Muscle of leg (tissue), 3 donors: ENCODE measurements at regions not wholly inside any gene's neighbourhood (a gene's known extent, or its start where the extent isn't known, plus 50 kb on each side); places are given as distances from the start of the nearest gene placed in this dataset.

Experiments
- DNase-seq: peaks from one replicate; pipeline ENCODE4 v3.0.0; 2013
- H3K27ac ChIP-seq: one replicate; pipeline ENCODE4 v1.5.1; 2013; ENCODE audit warnings: mild to moderate bottlenecking, low read length, control low read depth
- H3K27me3 ChIP-seq: one replicate; pipeline ENCODE4 v1.6.1; 2013; ENCODE audit warnings: low read length; ENCODE audit not compliant: control insufficient read depth, insufficient read depth
- H3K36me3 ChIP-seq: one replicate; pipeline ENCODE4 v1.6.1; 2013; ENCODE audit warnings: low read length; ENCODE audit not compliant: control insufficient read depth, insufficient read depth
- H3K4me1 ChIP-seq: one replicate; pipeline ENCODE4 v1.6.1; 2013; ENCODE audit warnings: low read length; ENCODE audit not compliant: control insufficient read depth, insufficient read depth
- H3K4me3 ChIP-seq: one replicate; pipeline ENCODE4 v1.5.1; 2013; ENCODE audit warnings: low read length, control low read depth
- H3K9me3 ChIP-seq: replicated peaks from 2 replicates; pipeline ENCODE4 v1.6.1; 2013; ENCODE audit warnings: low read depth, low read length; ENCODE audit not compliant: control insufficient read depth
- WGBS: methylation state at CpG from one replicate; pipeline ENCODE4 v1.1.5; 2013; ENCODE audit warnings: missing lambda C conversion rate; ENCODE audit not compliant: insufficient coverage; 5-methylcytosine and 5-hydroxymethylcytosine counted together

DNA sequence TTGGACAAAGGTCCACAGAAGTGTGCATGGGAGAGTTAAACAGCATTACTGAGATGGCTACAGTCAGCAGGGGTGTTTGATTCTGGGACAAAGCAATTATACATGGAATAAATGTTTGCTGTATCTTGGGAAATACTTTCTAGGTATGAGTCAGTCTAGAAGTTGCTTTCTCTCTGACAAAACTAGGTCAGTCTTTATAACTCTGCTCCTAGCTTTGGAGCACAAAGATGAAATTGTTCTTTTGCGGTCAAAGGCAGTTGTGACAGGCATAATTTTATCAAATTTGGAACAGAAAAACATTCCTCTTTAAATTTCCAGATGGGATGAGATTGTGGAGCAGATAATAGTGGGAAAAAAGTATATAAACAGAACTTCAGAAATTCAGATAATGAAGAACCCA, 1045.4 kb upstream of the MIR17HG start:
- Histone ChIP-seq H3K9me3 (no peaks in the 10 kb centered on the region), H3K4me1 (no peaks in the 10 kb centered on the region), H3K27me3 (no peaks in the 10 kb centered on the region), H3K27ac (no peak overlapping the region), H3K4me3 (no peak overlapping the region), H3K36me3 (no peaks in the 10 kb centered on the region)
- no CpG with 5 or more reads among the region's 1 CpG for WGBS
- no peak for DNase-seq

DNA sequence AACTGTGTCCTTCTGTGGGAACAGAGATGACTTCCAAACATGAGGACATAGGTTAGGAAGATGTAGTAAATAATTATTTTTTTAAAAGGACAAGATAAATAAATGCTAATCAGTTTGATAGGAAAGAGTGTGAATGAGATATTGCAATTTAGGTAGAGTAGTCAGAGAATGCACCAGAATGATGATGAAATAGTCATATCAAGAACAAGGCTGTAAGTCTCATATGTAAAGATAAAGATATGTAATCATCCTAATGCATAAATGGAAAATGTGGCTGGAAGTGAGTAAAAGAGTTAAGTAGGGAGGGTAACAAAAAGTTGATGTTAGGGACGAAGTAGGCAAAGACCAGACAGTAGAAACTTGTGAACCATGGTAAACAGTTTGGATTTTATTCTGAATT, 1041.7 kb upstream of the MIR17HG start:
- H3K36me3 ChIP-seq = no peaks in the 10 kb centered on the region
- WGBS = 100% methylated on average over 1 of the region's 1 CpG

DNA sequence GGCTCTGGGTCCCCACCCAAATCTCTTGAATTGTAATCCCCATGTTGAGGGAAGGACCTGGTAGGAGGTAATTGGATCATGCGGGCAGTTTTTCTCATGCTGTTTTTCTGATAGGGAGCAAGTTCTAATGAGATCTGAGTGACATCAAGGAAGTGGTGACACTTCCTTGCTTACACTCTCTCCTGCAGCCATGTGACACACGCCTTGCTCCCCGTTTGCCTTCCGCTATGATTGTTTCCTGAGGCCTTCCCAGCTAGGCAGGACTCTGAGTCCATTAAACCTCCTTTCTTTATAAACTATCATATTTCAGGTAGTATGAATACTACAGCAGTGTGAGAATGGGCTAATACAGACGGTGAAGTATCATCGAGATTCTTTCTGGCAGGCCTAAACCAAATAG, 1040.4 kb upstream of the MIR17HG start:
- Histone ChIP-seq H3K36me3 (no peaks in the 10 kb centered on the region), H3K27me3 (no peaks in the 10 kb centered on the region), H3K27ac (no peak overlapping the region), H3K4me1 (no peaks in the 10 kb centered on the region), H3K9me3 (no peaks in the 10 kb centered on the region), H3K4me3 (no peak overlapping the region)
- DNase-seq = no peak
- no CpG with 5 or more reads among the region's 6 CpGs for WGBS

More for the DNA sequence above, 1041.7 kb upstream of the MIR17HG start:
- H3K4me1 ChIP-seq = no peaks in the 10 kb centered on the region
- no peak for DNase-seq
- H3K4me3 ChIP-seq = no peak overlapping the region
- no peaks in the 10 kb centered on the region for H3K9me3 ChIP-seq
- no peak overlapping the region for H3K27ac ChIP-seq
- no peaks in the 10 kb centered on the region for H3K27me3 ChIP-seq

DNA sequence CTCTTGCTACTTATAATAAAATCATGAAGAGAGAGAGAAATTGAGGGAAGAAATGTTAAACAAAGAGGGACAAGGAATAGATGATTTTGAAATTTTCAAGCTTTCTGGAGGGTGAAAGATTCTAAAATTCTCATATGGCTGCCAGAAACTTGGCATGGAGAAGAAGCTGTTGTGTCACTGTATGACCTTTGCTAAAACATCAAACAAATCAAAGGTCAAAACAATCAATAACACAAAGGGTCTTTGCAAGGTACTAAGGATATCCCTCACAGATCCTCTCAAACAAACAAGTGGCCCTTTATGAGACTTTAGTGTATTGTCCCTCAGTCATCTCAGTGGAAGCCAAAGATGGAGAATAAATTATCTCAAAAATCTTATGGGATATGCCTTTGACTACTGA, 1039.2 kb upstream of the MIR17HG start:
- no peaks in the 10 kb centered on the region for H3K4me1 ChIP-seq
- H3K27me3 ChIP-seq = no peaks in the 10 kb centered on the region
- no peak overlapping the region for H3K4me3 ChIP-seq
- H3K27ac ChIP-seq = no peak overlapping the region
- H3K9me3 ChIP-seq = no peaks in the 10 kb centered on the region
- DNase-seq = no peak
- H3K36me3 ChIP-seq = no peaks in the 10 kb centered on the region

DNA sequence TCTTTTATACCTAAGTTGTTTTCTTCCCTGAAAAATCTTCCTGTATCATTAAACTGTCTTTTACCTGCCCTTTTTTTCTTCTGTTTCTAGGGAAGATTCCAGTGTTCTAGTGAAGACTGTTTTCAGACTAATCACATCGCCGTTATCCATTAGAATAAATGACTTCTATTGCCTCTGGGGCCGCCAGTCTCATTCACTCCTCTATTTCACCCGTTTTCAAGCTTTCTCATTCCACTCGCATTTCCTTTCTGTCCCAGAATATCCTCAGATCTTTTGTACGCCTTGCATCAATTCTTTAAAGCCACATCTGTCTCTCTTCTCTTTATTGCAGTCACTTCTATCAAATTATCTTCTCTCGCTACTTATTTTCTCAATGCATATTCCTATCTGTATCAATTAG, 1035.6 kb upstream of the MIR17HG start:
- 80% methylated on average over 6 of the region's 7 CpGs for WGBS
- H3K4me1 ChIP-seq = no peaks in the 10 kb centered on the region
- no peaks in the 10 kb centered on the region for H3K9me3 ChIP-seq
- no peaks in the 10 kb centered on the region for H3K36me3 ChIP-seq
- no peak overlapping the region for H3K27ac ChIP-seq
- no peak for DNase-seq
- H3K27me3 ChIP-seq = no peaks in the 10 kb centered on the region
- no peak overlapping the region for H3K4me3 ChIP-seq

DNA sequence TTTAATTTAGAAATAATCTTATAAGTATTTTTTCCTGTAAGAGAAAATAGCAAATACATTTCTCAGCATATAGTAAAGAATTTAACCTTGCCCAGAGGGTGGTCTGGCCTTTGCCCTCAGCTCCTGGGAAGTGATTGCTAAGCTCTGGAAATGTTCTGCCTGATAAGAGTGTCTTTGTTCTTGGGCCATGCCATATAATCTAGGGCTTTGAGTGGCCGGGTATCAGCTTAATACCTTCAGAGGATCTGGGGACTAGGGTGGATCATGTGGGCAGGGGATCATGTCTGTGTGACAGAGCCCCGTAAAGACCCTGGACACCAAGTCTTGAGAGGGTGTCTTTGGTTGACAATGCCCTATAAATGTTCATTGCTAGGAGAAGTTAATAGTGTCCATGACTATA, 1032.4 kb upstream of the MIR17HG start:
- Histone ChIP-seq H3K36me3 (no peaks in the 10 kb centered on the region), H3K27me3 (no peaks in the 10 kb centered on the region), H3K27ac (no peak overlapping the region), H3K4me3 (no peak overlapping the region), H3K4me1 (no peaks in the 10 kb centered on the region), H3K9me3 (no peaks in the 10 kb centered on the region)
- 24% methylated on average over 2 of the region's 2 CpGs for WGBS
- no peak for DNase-seq

DNA sequence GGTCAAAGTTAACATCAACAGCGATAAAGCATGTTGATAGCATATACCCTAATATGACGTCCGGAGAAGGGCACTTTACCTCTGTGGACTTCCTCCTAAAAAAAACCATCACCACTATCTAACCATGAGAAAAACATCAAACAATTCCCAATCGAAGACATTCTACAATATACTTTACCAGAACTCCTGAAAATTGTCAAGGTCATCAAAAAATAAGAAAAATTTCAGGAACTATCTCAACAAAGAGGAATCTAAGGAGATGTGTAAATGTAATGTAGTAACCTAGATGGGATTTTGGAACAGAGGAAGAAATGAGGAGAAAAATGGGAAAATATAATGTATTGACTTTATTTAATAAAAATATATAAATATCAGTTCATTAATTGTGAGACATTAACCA, 1026.8 kb upstream of the MIR17HG start:
- H3K27ac ChIP-seq = no peak overlapping the region
- H3K4me1 ChIP-seq = no peaks in the 10 kb centered on the region
- H3K36me3 ChIP-seq = no peaks in the 10 kb centered on the region
- H3K4me3 ChIP-seq = no peak overlapping the region
- DNase-seq = no peak
- no peaks in the 10 kb centered on the region for H3K27me3 ChIP-seq
- no CpG with 5 or more reads among the region's 4 CpGs for WGBS
- H3K9me3 ChIP-seq = no peaks in the 10 kb centered on the region

DNA sequence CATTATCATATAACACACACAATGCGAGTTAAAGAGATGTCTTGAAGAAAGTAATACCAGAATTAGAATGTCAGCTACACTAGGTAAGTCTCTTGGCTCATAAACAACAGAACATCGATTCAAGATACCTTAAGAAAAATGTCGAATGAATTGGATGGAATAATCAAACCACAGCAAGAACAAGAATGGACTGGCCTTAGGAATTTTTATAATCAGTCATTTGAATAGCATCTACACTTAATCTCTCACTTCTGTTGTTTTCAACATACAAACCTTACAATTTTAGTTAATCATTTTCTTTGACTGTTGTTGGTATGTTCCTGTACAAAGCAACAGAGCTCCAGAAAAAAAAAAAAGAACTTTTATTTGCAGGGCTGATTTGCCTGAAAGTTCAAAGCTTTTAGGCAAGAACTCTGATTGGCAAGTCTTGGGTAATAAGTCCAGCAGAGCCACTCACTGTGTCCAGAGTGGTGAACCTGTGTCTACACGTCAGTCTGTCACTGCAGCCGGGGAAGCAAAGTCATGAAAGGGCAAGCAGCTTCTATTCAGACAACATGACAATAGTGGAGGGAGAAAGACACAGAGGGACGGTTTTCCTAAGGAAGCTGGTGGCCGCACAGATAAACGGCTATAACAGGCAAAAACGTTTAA, 1026.1 kb upstream of the MIR17HG start:
- Histone ChIP-seq H3K27me3 (no peaks in the 10 kb centered on the region), H3K36me3 (no peaks in the 10 kb centered on the region), H3K9me3 (no peaks in the 10 kb centered on the region), H3K4me3 (no peak overlapping the region), H3K27ac (no peak overlapping the region), H3K4me1 (no peaks in the 10 kb centered on the region)
- no peak for DNase-seq
- no CpG with 5 or more reads among the region's 9 CpGs for WGBS

DNA sequence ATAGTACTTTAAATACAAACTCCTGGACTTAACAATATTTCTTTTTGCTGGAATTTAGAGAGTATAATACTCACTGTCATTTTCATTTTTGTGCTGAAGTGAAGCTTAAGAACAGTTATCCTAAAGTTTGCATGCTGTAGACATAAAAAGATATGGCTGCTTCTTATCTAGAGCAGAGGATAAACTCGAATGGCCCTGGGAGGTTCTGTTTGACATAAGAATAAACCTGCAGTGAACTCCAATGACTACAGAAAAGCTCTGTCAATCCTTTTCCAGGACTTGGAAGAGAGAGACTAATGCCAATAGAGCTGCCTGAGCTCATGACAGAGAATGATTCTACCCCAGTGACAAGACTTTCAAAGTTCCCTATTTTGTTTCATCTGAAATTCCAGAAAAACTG, 1017.8 kb upstream of the MIR17HG start:
- no peaks in the 10 kb centered on the region for H3K36me3 ChIP-seq
- no peak for DNase-seq
- H3K9me3 ChIP-seq = no peaks in the 10 kb centered on the region
- no peaks in the 10 kb centered on the region for H3K4me1 ChIP-seq
- WGBS = no CpG with 5 or more reads among the region's 1 CpG
- H3K27me3 ChIP-seq = no peaks in the 10 kb centered on the region
- H3K4me3 ChIP-seq = no peak overlapping the region
- no peak overlapping the region for H3K27ac ChIP-seq

DNA sequence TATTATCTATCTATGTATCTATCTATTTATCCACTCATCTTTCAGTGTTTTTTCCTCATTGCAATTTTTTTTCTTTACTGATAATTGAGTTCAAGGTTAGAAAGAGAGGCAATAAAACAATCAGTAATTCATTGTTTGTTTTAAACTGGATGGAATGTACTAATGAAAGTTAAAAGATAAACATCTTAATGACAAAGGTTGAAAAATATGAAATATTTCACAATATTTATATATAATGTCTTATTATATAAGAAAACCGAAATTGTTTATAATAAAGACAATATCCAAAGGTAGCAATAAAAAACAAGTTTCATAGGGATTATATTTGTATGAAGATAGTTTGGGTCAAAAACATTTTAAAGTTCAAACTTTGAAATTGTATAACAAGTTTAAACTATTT, 1015.5 kb upstream of the MIR17HG start:
- Histone ChIP-seq H3K27me3 (no peaks in the 10 kb centered on the region), H3K27ac (no peak overlapping the region)
- WGBS = no CpG with 5 or more reads among the region's 1 CpG

DNA sequence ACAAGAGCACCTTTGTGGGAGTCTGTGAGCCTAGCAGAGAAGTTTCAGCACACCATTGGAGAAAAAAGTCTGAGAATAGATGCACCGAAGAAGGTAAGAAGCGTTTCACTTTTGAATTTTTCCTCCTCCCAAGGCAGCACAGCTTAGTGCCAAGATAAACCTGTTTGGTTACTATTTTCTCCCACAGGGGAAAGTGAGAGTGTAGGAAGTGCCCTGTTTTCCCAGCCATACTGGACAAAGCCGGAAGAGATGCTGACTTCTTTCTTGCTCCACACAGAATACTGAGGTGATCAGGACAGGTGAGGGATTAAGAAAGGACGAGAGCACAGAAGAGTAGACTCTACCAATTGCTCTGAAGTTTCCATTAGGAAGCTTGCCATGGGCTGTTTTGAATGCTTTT, 1011.0 kb upstream of the MIR17HG start:
- no peak overlapping the region for H3K4me3 ChIP-seq
- H3K4me1 ChIP-seq = no peaks in the 10 kb centered on the region
- no peaks in the 10 kb centered on the region for H3K9me3 ChIP-seq
- no peaks in the 10 kb centered on the region for H3K27me3 ChIP-seq
- no peak overlapping the region for H3K27ac ChIP-seq
- no peak for DNase-seq
- WGBS = no CpG with 5 or more reads among the region's 4 CpGs
- H3K36me3 ChIP-seq = no peaks in the 10 kb centered on the region

More for the DNA sequence above, 1015.5 kb upstream of the MIR17HG start:
- Histone ChIP-seq H3K4me1 (no peaks in the 10 kb centered on the region), H3K9me3 (no peaks in the 10 kb centered on the region), H3K36me3 (no peaks in the 10 kb centered on the region), H3K4me3 (no peak overlapping the region)
- no peak for DNase-seq
